ENCODE measurements at regions not wholly inside any gene's neighbourhood (a gene's known extent, or its start where the extent isn't known, plus 50 kb on each side); places are given as distances from the start of the nearest gene placed in this dataset.

DNA sequence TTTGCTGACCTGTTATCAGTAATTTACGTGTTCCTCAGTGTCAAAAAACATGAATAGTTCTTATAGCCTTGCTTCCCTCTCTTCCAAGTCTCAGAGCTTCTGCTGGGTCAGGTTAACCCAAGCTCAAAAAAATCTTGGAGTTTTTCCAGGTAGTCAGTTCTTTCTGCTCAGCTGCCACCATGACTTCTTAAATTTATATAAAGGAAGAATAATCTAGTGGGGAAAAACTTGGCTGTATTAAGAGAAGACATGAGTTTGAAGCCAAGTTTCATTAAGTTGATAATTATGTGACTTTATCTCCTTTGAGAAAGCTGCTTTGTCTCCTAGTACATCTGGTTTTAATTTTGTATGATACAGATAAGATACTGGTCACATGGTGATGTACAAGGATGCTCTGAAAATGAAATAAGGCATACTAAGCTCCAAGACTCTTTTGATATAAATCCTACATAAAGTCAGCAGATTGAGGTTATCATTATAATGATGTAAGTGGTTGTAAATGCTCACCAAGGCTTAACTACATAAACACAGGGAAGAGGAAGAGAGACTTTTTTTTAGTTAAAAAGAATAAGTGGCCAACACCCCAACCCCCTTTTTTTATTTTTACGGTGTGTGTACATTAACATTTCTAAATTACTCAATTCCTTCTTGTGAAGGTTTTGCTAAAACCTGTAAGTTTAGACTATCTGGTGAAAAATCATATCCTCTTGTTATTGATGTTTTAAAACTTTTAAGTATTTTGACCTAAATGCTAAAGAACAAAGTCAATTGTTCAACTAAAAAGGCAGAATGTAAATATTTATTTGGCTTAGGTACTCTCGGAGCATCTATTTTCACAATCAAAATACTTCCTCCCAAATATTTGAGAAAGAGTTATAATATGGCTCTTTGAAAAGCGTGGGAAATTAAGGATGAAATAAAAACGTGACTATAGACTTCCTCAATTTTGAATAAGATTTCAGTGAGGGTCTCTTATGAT, 84.1 kb upstream of the SLC38A2 start:
- no peak for FAIRE-seq
- TF ChIP-seq PAX5 (IDR thresholded peaks at IDR 0.05; ENCODE audit: insufficient read depth, low read length, severe bottlenecking) (no peak), TAF1 (IDR thresholded peaks at IDR 0.05; ENCODE audit: low read depth, low read length) (no peak), POLR2AphosphoS5 (IDR thresholded peaks at IDR 0.05; ENCODE audit: low read depth, low read length) (no peak), SPI1 (IDR thresholded peaks at IDR 0.05; ENCODE audit: low read depth, low read length) (no peak), POLR2A (IDR thresholded peaks at IDR 0.05; ENCODE audit: low read depth, low read length) (no peak), POU2F2 (IDR thresholded peaks at IDR 0.05; ENCODE audit: low read depth, low read length) (no peak)
- no peak for DNase-seq (ENCODE audit: insufficient read length, low spot score)

DNA sequence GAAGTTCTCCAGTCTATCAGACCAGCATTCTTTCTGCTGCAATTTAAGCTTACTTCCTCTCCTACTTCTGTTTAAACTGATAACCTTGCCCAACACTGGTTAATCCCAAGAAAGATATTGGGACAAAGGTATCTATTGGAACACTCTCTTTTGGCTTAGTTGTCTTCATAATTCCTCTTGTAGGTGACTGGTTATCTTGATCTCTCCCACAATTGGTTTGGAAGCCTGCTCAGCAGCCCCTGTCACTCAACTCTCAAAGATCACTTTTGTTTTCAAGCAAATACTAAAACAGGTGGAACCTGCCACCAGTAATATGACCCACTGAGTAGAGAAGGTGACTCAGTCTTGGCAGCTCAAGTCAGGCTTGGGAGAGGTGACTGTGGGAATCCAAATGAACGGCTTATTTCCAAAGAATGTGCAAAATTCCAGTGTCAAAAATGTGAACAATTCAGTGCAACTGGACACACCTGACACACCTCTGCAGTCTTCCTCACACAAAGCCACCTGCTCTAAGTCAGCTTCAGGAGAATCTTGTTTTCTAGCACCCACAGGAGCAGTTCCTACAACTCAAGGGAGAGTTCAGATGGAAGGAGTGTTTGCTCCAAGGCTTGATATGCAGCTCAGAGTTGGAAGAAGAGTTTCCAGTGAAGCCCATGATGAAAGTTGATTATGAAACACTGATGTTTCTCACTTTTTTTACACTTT, 83.2 kb upstream of the SLC38A2 start:
- FAIRE-seq (no peak), DNase-seq (ENCODE audit: insufficient read length, low spot score) (no peak)
- TF ChIP-seq PAX5 (IDR thresholded peaks at IDR 0.05; ENCODE audit: insufficient read depth, low read length, severe bottlenecking) (no peak), POLR2A (IDR thresholded peaks at IDR 0.05; ENCODE audit: low read depth, low read length) (no peak), SPI1 (IDR thresholded peaks at IDR 0.05; ENCODE audit: low read depth, low read length) (0 out of 2 replicates have a peak, but pooled peaks have one; percentile 1)

DNA sequence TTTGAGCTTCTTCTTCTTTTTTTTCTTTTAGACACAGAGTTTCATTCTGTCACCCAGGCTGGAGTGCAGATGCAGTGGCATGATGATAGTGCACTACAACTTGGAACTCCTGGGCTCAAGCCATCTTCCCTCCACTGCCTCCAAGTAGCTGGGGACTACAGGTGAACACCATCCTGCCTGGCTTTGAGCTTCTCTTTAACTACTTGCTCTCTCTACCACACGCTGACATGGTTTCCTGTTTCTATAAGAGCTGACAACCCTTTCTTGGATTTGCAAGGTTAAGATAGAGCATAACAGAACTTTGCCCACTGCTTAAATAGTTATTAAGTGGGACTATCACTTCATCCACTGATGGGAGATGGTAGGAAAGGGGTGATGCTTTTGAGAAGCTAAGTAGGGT, 82.4 kb upstream of the SLC38A2 start:
- DNase-seq (ENCODE audit: insufficient read length, low spot score) (no peak), FAIRE-seq (no peak)
- TF ChIP-seq POLR2A (IDR thresholded peaks at IDR 0.05; ENCODE audit: low read depth, low read length) (no peak), POU2F2 (IDR thresholded peaks at IDR 0.05; ENCODE audit: low read depth, low read length) (no peak), TAF1 (IDR thresholded peaks at IDR 0.05; ENCODE audit: low read depth, low read length) (no peak), PAX5 (IDR thresholded peaks at IDR 0.05; ENCODE audit: insufficient read depth, low read length, severe bottlenecking) (no peak), SPI1 (IDR thresholded peaks at IDR 0.05; ENCODE audit: low read depth, low read length) (no peak), POLR2AphosphoS5 (IDR thresholded peaks at IDR 0.05; ENCODE audit: low read depth, low read length) (no peak)

DNA sequence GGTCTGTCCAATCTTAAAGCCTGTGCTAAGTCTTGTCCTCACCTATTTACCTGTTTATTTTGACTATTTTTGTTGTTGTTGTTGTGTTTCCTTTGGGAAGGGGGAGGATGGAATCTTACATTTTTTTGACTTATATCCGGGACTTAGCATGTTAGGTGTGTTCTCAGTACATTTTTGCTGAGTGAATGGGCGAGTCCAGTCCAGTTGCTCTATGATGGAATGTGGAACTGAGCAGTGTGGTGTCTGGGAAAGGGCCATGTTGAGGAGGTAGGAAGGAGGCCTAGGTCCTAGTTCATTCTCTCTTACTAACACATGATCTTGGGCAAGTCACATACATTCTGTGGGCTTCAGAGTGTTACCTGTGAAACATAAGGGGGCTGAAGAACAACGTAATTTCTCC, 80.9 kb upstream of the SLC38A2 start:
- no peak for TF ChIP-seq SPI1 (IDR thresholded peaks at IDR 0.05; ENCODE audit: low read depth, low read length)
- no peak for TF ChIP-seq POLR2A (IDR thresholded peaks at IDR 0.05; ENCODE audit: low read depth, low read length)
- no peak for TF ChIP-seq TAF1 (IDR thresholded peaks at IDR 0.05; ENCODE audit: low read depth, low read length)
- no peak for TF ChIP-seq POU2F2 (IDR thresholded peaks at IDR 0.05; ENCODE audit: low read depth, low read length)
- no peak for DNase-seq (ENCODE audit: insufficient read length, low spot score)
- no peak for FAIRE-seq

DNA sequence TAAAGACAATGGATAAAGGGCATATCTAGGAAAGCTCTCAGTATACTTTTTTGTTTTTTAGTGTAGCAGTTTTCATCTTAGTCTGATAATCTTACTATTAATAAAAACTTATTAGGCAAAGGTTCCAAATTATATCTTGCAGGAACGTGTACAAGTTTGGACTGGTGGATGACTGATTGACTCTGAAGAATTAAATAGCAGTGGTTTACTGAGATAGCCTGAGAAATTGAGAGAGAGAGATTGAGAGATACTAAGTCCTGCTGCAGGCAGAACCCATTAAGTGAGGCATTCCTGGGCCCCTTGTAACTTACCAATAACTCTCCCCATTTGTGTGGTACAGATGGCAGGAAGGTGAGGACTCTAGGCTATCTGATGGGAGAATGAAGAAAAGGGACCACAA, 80.2 kb upstream of the SLC38A2 start:
- no peak for DNase-seq (ENCODE audit: insufficient read length, low spot score)
- no peak for FAIRE-seq

DNA sequence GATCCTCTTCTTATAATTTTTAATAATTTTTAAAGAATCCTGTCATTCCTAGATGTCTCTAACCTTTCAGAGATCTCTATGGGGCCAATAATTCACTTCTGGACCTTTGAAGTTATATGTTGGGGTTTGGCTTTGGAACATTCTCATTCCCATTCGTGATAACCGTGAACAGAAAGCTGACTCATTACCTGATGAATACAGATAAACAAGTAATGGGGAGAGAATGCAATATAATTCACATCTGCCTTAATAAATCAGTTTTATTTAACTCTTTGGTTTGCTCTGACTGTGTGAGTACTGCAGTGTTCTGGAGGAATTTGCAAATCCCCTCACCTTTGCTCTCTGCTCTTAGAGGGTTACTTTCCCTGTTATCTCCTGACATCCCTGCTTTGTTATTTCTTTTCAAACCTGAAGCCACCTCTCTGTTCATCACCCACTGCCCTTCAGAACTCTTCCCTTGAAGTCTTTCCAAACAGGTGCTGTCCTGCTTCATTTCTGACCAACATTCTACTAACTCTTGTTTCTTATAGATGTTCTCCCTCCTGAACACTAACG, 79.6 kb upstream of the SLC38A2 start:
- TF ChIP-seq POLR2AphosphoS5 (IDR thresholded peaks at IDR 0.05; ENCODE audit: low read depth, low read length) (no peak), POLR2A (IDR thresholded peaks at IDR 0.05; ENCODE audit: low read depth, low read length) (no peak), POU2F2 (IDR thresholded peaks at IDR 0.05; ENCODE audit: low read depth, low read length) (no peak), SPI1 (IDR thresholded peaks at IDR 0.05; ENCODE audit: low read depth, low read length) (no peak), PAX5 (IDR thresholded peaks at IDR 0.05; ENCODE audit: insufficient read depth, low read length, severe bottlenecking) (no peak), TAF1 (IDR thresholded peaks at IDR 0.05; ENCODE audit: low read depth, low read length) (no peak)
- DNase-seq (ENCODE audit: insufficient read length, low spot score), result no peak
- FAIRE-seq, result no peak

More for the DNA sequence above, 80.2 kb upstream of the SLC38A2 start:
- TF ChIP-seq POLR2AphosphoS5 (IDR thresholded peaks at IDR 0.05; ENCODE audit: low read depth, low read length), result no peak
- no peak for TF ChIP-seq TAF1 (IDR thresholded peaks at IDR 0.05; ENCODE audit: low read depth, low read length)
- TF ChIP-seq SPI1 (IDR thresholded peaks at IDR 0.05; ENCODE audit: low read depth, low read length), result no peak
- TF ChIP-seq POU2F2 (IDR thresholded peaks at IDR 0.05; ENCODE audit: low read depth, low read length), result no peak
- TF ChIP-seq PAX5 (IDR thresholded peaks at IDR 0.05; ENCODE audit: insufficient read depth, low read length, severe bottlenecking), result no peak
- no peak for TF ChIP-seq POLR2A (IDR thresholded peaks at IDR 0.05; ENCODE audit: low read depth, low read length)

DNA sequence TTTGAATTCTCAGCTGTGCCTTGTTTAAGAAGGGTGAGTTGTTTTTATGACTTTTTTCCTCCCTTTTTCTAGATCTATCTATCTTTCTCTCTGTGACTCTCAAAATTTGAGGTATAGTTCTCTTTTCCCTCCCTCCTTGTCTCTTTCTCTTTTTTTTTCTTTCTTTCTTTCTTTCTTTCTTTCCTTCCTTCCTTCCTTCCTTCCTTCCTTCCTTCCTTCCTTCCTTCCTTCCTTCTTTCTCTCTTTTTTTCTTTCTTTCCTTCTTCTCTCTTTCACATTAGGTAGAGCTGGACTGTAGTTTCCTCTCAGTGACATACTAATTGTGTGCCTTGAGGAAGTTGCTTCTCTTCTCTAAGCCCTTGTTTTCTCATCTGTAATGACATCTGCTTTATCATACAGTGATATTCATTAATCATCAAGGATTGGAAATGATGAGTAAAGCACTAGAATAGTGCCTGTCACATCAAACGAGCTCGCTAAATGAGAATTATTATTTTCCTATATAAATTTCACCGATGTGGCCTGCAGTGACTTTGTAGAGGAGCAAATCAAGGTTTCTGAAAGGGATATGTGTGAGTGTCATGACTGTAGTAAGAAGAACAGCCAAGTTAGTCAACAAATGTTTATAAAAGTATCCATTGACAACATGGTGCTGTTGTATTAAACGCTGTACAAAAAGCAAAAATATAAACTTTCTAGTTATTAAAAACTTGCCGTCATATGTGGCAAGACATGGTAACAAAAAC, 78.9 kb upstream of the SLC38A2 start:
- FAIRE-seq (no peak), DNase-seq (ENCODE audit: insufficient read length, low spot score) (no peak)
- TF ChIP-seq POLR2AphosphoS5 (IDR thresholded peaks at IDR 0.05; ENCODE audit: low read depth, low read length) (no peak), POLR2A (IDR thresholded peaks at IDR 0.05; ENCODE audit: low read depth, low read length) (no peak), TAF1 (IDR thresholded peaks at IDR 0.05; ENCODE audit: low read depth, low read length) (no peak), POU2F2 (IDR thresholded peaks at IDR 0.05; ENCODE audit: low read depth, low read length) (no peak), SPI1 (IDR thresholded peaks at IDR 0.05; ENCODE audit: low read depth, low read length) (no peak), PAX5 (IDR thresholded peaks at IDR 0.05; ENCODE audit: insufficient read depth, low read length, severe bottlenecking) (no peak)

DNA sequence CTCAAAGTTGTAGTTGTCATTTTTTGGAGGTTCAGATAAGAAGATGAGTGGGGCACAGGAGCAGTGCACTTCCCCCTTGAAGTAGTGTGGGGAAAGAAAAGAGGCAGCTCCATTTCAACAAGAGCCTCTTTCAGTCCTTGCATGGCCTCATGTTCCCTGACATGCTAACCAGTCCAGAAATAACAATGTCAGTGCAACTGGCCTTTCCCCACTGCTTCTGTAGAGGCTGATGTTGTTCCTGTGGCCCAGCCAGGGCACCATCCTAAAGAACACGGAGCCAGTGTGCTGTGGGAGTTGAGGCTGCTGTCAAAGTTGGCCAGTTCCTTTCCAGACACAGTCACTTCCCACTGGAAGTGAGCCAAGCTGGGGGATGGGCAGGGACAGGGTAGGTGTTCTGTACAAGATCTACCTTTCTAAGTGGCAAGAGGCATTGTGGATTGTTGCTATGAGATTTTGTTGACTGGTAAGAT, 77.7 kb upstream of the SLC38A2 start:
- TF ChIP-seq POLR2AphosphoS5 (IDR thresholded peaks at IDR 0.05; ENCODE audit: low read depth, low read length) (no peak), SPI1 (IDR thresholded peaks at IDR 0.05; ENCODE audit: low read depth, low read length) (no peak), POLR2A (IDR thresholded peaks at IDR 0.05; ENCODE audit: low read depth, low read length) (no peak), POU2F2 (IDR thresholded peaks at IDR 0.05; ENCODE audit: low read depth, low read length) (no peak), PAX5 (IDR thresholded peaks at IDR 0.05; ENCODE audit: insufficient read depth, low read length, severe bottlenecking) (no peak), TAF1 (IDR thresholded peaks at IDR 0.05; ENCODE audit: low read depth, low read length) (no peak)
- DNase-seq (ENCODE audit: insufficient read length, low spot score), result no peak
- FAIRE-seq, result no peak

All from GM12891 (cell line).